ENCODE measurements at regions not wholly inside any gene's neighbourhood (a gene's known extent, or its start where the extent isn't known, plus 50 kb on each side); places are given as distances from the start of the nearest gene placed in this dataset.
A peak's percentile ranks its signal among the peaks of the same experiment; 100 is the strongest.

GRCh38 chrX:40268188-40268520 lies 170.4 kb upstream of the BCOR start:
- no peaks in the 10 kb centered on the region for H3F3A ChIP-seq (ENCODE audit: insufficient read depth, low read depth)
- CTCF ChIA-PET, result no interaction called here
- no peaks in the 10 kb centered on the region for H3K4me1 ChIP-seq (replicated peaks; ENCODE audit: insufficient read depth)
- H2AFZ ChIP-seq, result no peak overlapping the region
- no peaks in the 10 kb centered on the region for H4K20me1 ChIP-seq (ENCODE audit: insufficient read depth)
- POLR2A ChIA-PET (ENCODE audit: unreplicated experiment), result no interaction called here
- TF ChIP-seq CTCF (conservative IDR thresholded peaks at IDR 0.05), result no peak
- TF ChIP-seq EZH2 (IDR thresholded peaks at IDR 0.05; ENCODE audit: low read depth), result no peak
- no peak overlapping the region for H3K27ac ChIP-seq
- H3K79me2 ChIP-seq (ENCODE audit: low read depth), result no peaks in the 10 kb centered on the region
- no peaks in the 10 kb centered on the region for H3K27me3 ChIP-seq (ENCODE audit: insufficient read depth, low read depth)
- no peaks in the 10 kb centered on the region for H3K36me3 ChIP-seq (ENCODE audit: low read depth)
- no peak for DNase-seq
- H3K4me2 ChIP-seq, result no peak overlapping the region
- no peak overlapping the region for H3K4me3 ChIP-seq
- no peaks in the 10 kb centered on the region for H3K9me2 ChIP-seq (ENCODE audit: insufficient read depth)
- intact Hi-C loops (cut with micrococcal nuclease; ENCODE audit: unreplicated experiment), result loop anchor here (5.0 kb wide), 1 partner anchor 181 kb away; no protein-coding TSS in a partner anchor
- no peaks in the 10 kb centered on the region for H3K9me3 ChIP-seq (ENCODE audit: insufficient read depth, low read depth)
- BruUV-seq (replicated peaks), result no TSS peak

- ChIA-PET CTCF (no interaction called here), POLR2A (ENCODE audit: unreplicated experiment) (no interaction called here)
- H3K79me2 ChIP-seq (ENCODE audit: low read depth), result no peaks in the 10 kb centered on the region
- H2AFZ ChIP-seq, result no peak overlapping the region
- H3K4me3 ChIP-seq, result peak overlapping the region; percentile 49; the same call in 1 of the 2 replicates
- no peaks in the 10 kb centered on the region for H3K36me3 ChIP-seq (ENCODE audit: low read depth)
- H3K9me2 ChIP-seq (ENCODE audit: insufficient read depth), result no peaks in the 10 kb centered on the region
- H3K27me3 ChIP-seq (ENCODE audit: insufficient read depth, low read depth), result no peaks in the 10 kb centered on the region
- H3K27ac ChIP-seq, result no peak overlapping the region
- no peak for DNase-seq
- H3K4me2 ChIP-seq, result peak overlapping the region; percentile 46; the same call in 1 of the 2 replicates
- H3K9me3 ChIP-seq (ENCODE audit: insufficient read depth, low read depth), result no peaks in the 10 kb centered on the region
- intact Hi-C loops (cut with micrococcal nuclease; ENCODE audit: unreplicated experiment), result loop anchor here (5.0 kb wide), 1 partner anchor 180 kb away; no protein-coding TSS in a partner anchor
- H4K20me1 ChIP-seq (ENCODE audit: insufficient read depth), result no peaks in the 10 kb centered on the region
- TF ChIP-seq CTCF (conservative IDR thresholded peaks at IDR 0.05) (no peak), EZH2 (IDR thresholded peaks at IDR 0.05; ENCODE audit: low read depth) (no peak)
- BruUV-seq (replicated peaks), result no TSS peak
- no peaks in the 10 kb centered on the region for H3F3A ChIP-seq (ENCODE audit: insufficient read depth, low read depth)
- no peaks in the 10 kb centered on the region for H3K4me1 ChIP-seq (replicated peaks; ENCODE audit: insufficient read depth)
Observed at GRCh38 chrX:40267334-40268187, 169.8 kb upstream of the BCOR start.

- Histone ChIP-seq H3K4me2 (peak overlapping the region; percentile 46; the same call in 1 of the 2 replicates), H3F3A (ENCODE audit: insufficient read depth, low read depth) (no peaks in the 10 kb centered on the region), H3K27me3 (ENCODE audit: insufficient read depth, low read depth) (no peaks in the 10 kb centered on the region), H3K4me1 (replicated peaks; ENCODE audit: insufficient read depth) (no peaks in the 10 kb centered on the region), H3K27ac (no peak overlapping the region), H4K20me1 (ENCODE audit: insufficient read depth) (no peaks in the 10 kb centered on the region), H3K36me3 (ENCODE audit: low read depth) (no peaks in the 10 kb centered on the region), H2AFZ (peak overlapping the region; percentile 66; the same call in 1 of the 2 replicates), H3K9me2 (ENCODE audit: insufficient read depth) (no peaks in the 10 kb centered on the region), H3K9me3 (ENCODE audit: insufficient read depth, low read depth) (no peaks in the 10 kb centered on the region), H3K79me2 (ENCODE audit: low read depth) (no peaks in the 10 kb centered on the region), H3K4me3 (peak overlapping the region; percentile 49; the same call in 1 of the 2 replicates)
- TF ChIP-seq EZH2 (IDR thresholded peaks at IDR 0.05; ENCODE audit: low read depth) (no peak), CTCF (conservative IDR thresholded peaks at IDR 0.05) (peak; percentile 49)
- CTCF ChIA-PET, result no interaction called here
- POLR2A ChIA-PET (ENCODE audit: unreplicated experiment), result no interaction called here
- intact Hi-C loops (cut with micrococcal nuclease; ENCODE audit: unreplicated experiment), result loop anchor here (5.0 kb wide), 1 partner anchor 179 kb away; no protein-coding TSS in a partner anchor
- no TSS peak for BruUV-seq (replicated peaks)
- DNase-seq, result peak in 1 of 2 experiments; percentile 45
Observed at GRCh38 chrX:40266490-40267333, 169.0 kb upstream of the BCOR start.

Data from PC-9 (cell line).